ENCODE measurements at regions not wholly inside any gene's neighbourhood (a gene's known extent, or its start where the extent isn't known, plus 50 kb on each side); places are given as distances from the start of the nearest gene placed in this dataset.

- Histone ChIP-seq H3K36me3 (ENCODE audit: control insufficient read depth, insufficient read depth, low read length) (no peaks in the 10 kb centered on the region), H3K27me3 (ENCODE audit: control insufficient read depth, insufficient read depth, low read length) (peaks cover 36% of the 10 kb centered on the region), H3K4me3 (ENCODE audit: low read depth, low read length) (no peak overlapping the region)
- no peak for DNase-seq (ENCODE audit: low read depth)
- TF ChIP-seq, protein P1, sequence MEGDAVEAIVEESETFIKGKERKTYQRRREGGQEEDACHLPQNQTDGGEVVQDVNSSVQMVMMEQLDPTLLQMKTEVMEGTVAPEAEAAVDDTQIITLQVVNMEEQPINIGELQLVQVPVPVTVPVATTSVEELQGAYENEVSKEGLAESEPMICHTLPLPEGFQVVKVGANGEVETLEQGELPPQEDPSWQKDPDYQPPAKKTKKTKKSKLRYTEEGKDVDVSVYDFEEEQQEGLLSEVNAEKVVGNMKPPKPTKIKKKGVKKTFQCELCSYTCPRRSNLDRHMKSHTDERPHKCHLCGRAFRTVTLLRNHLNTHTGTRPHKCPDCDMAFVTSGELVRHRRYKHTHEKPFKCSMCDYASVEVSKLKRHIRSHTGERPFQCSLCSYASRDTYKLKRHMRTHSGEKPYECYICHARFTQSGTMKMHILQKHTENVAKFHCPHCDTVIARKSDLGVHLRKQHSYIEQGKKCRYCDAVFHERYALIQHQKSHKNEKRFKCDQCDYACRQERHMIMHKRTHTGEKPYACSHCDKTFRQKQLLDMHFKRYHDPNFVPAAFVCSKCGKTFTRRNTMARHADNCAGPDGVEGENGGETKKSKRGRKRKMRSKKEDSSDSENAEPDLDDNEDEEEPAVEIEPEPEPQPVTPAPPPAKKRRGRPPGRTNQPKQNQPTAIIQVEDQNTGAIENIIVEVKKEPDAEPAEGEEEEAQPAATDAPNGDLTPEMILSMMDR (IDR thresholded peaks at IDR 0.05; ENCODE audit: insufficient read depth, low read length, poor library complexity, severe bottlenecking) = no peak
Measured at GRCh38 chr21:38664841-38665240, 140.9 kb upstream of the ETS2 start.

DNA sequence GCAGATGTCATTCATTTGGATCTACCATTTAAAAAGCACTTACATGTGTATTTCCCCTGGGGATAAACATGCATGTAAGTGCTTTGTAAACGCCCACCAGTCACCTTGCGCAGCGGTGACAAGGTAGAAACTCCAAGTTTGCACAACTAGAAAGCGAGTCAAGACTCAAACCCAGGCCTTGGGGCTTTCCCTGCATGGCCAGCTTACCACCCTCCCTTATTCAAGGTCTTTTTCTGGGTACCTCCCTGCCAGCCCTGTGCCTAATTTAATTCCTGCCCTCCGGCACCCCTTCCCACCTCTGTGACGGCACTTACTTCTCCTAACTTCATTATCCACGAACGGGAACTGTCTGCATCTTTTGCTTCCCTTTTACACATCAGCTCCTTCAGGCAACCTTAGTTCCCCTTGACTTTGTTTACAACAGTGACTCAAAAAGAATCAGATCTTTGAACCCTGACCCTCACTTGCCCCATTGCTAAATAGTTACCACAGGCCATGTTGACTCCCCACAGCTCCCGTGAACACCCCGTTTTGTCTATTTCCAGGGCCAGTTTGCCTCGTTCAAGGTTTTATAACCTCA, 138.3 kb upstream of the ETS2 start:
- Histone ChIP-seq H3K27me3 (ENCODE audit: control insufficient read depth, insufficient read depth, low read length) (peaks cover 16% of the 10 kb centered on the region), H3K36me3 (ENCODE audit: control insufficient read depth, insufficient read depth, low read length) (no peaks in the 10 kb centered on the region), H3K4me3 (ENCODE audit: low read depth, low read length) (no peak overlapping the region)
- TF ChIP-seq, protein P1 (IDR thresholded peaks at IDR 0.05; ENCODE audit: insufficient read depth, low read length, poor library complexity, severe bottlenecking) = no peak
- no peak for DNase-seq (ENCODE audit: low read depth)

- no peak overlapping the region for H3K4me3 ChIP-seq (ENCODE audit: low read depth, low read length)
- TF ChIP-seq, protein P1 (IDR thresholded peaks at IDR 0.05; ENCODE audit: insufficient read depth, low read length, poor library complexity, severe bottlenecking) = no peak
- no peak for DNase-seq (ENCODE audit: low read depth)
- H3K27me3 ChIP-seq (ENCODE audit: control insufficient read depth, insufficient read depth, low read length) = peaks cover 16% of the 10 kb centered on the region
- H3K36me3 ChIP-seq (ENCODE audit: control insufficient read depth, insufficient read depth, low read length) = no peaks in the 10 kb centered on the region
Measured at GRCh38 chr21:38668067-38668466, 137.7 kb upstream of the ETS2 start.

DNA sequence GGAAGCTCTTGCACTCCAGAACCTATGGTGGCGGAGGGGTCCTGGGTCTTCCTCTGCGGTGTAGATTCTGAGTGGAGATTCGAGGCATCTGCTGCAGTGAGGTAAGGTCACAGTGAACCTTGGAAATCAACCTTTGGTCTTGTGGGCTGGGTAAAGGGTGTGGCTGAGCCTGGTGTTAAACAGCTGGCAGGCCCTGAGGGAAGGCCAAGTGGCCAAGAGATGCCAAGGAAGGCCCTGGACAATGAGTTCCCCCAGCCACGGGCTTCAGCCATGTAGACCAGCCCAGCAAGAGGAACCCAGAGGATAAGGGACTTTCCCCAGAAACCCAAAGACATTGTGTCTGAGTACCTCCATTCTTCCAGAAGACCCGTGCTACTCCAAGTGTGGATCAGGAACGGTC, 137.2 kb upstream of the ETS2 start:
- DNase-seq (ENCODE audit: low read depth) = no peak
- TF ChIP-seq, protein P1 (IDR thresholded peaks at IDR 0.05; ENCODE audit: insufficient read depth, low read length, poor library complexity, severe bottlenecking) = no peak
- Histone ChIP-seq H3K27me3 (ENCODE audit: control insufficient read depth, insufficient read depth, low read length) (peaks cover 16% of the 10 kb centered on the region), H3K36me3 (ENCODE audit: control insufficient read depth, insufficient read depth, low read length) (no peaks in the 10 kb centered on the region), H3K4me3 (ENCODE audit: low read depth, low read length) (no peak overlapping the region)

GRCh38 chr21:38669186-38669585, 136.5 kb upstream of the ETS2 start:
- TF ChIP-seq, protein P1 (IDR thresholded peaks at IDR 0.05; ENCODE audit: insufficient read depth, low read length, poor library complexity, severe bottlenecking) = peak; percentile 61
- peaks cover 15% of the 10 kb centered on the region for H3K27me3 ChIP-seq (ENCODE audit: control insufficient read depth, insufficient read depth, low read length)
- no peaks in the 10 kb centered on the region for H3K36me3 ChIP-seq (ENCODE audit: control insufficient read depth, insufficient read depth, low read length)
- no peak overlapping the region for H3K4me3 ChIP-seq (ENCODE audit: low read depth, low read length)
- DNase-seq (ENCODE audit: low read depth) = no peak

- H3K27me3 ChIP-seq (ENCODE audit: control insufficient read depth, insufficient read depth, low read length) = peaks cover 16% of the 10 kb centered on the region
- no peak for DNase-seq (ENCODE audit: low read depth)
- no peak overlapping the region for H3K4me3 ChIP-seq (ENCODE audit: low read depth, low read length)
- H3K36me3 ChIP-seq (ENCODE audit: control insufficient read depth, insufficient read depth, low read length) = no peaks in the 10 kb centered on the region
- TF ChIP-seq, protein P1 (IDR thresholded peaks at IDR 0.05; ENCODE audit: insufficient read depth, low read length, poor library complexity, severe bottlenecking) = no peak
Measured at GRCh38 chr21:38670861-38671260, 134.9 kb upstream of the ETS2 start.
